Epithelial cell of prostate (primary cell): ENCODE measurements at regions not wholly inside any gene's neighbourhood (a gene's known extent, or its start where the extent isn't known, plus 50 kb on each side); places are given as distances from the start of the nearest gene placed in this dataset.

Experiments used
- DNase-seq: peaks from one replicate; pipeline ENCODE4 v3.0.0-alpha.2; 2011; ENCODE audit warnings: low read depth, low spot score
- H3K27ac ChIP-seq: fragments of 450-650 bp; 2 replicates; pipeline ENCODE4 v1.5.1; 2017; ENCODE audit warnings: mild to moderate bottlenecking

GRCh38 chr4:41381384-41381783 lies 124.7 kb downstream of the UCHL1 start:
- no peak for DNase-seq
- H3K27ac ChIP-seq: no peak overlapping the region

- no peak for DNase-seq
Measured at GRCh38 chr4:41384992-41385391, 128.3 kb downstream of the UCHL1 start.

GRCh38 chr4:41385481-41385880 lies 128.8 kb downstream of the UCHL1 start:
- DNase-seq: no peak
- no peak overlapping the region for H3K27ac ChIP-seq

More at GRCh38 chr4:41384992-41385391, 128.3 kb downstream of the UCHL1 start:
- H3K27ac ChIP-seq: no peak overlapping the region

GRCh38 chr4:41388080-41388479 lies 131.4 kb downstream of the UCHL1 start:
- no peak for DNase-seq
- H3K27ac ChIP-seq: no peak overlapping the region

- H3K27ac ChIP-seq: no peak overlapping the region
- no peak for DNase-seq
Measured at GRCh38 chr4:41389356-41389755, 132.6 kb downstream of the UCHL1 start.

- H3K27ac ChIP-seq: no peak overlapping the region
- no peak for DNase-seq
Measured at GRCh38 chr4:41390661-41391060, 133.9 kb downstream of the UCHL1 start.

GRCh38 chr4:41391271-41391670 lies 134.5 kb downstream of the UCHL1 start:
- H3K27ac ChIP-seq: no peak overlapping the region
- DNase-seq: no peak

- H3K27ac ChIP-seq: no peak overlapping the region
- no peak for DNase-seq
Measured at GRCh38 chr4:41394481-41394894, 137.8 kb downstream of the UCHL1 start.

- no peak overlapping the region for H3K27ac ChIP-seq
Measured at GRCh38 chr4:41396214-41396613, 139.5 kb downstream of the UCHL1 start.

GRCh38 chr4:41396869-41397268 lies 140.1 kb downstream of the UCHL1 start:
- DNase-seq: no peak
- no peak overlapping the region for H3K27ac ChIP-seq

More at GRCh38 chr4:41396214-41396613, 139.5 kb downstream of the UCHL1 start:
- no peak for DNase-seq

GRCh38 chr4:41399231-41399630 lies 138.7 kb upstream of the LIMCH1 start:
- H3K27ac ChIP-seq: no peak overlapping the region
- DNase-seq: no peak

GRCh38 chr4:41400296-41400695 lies 137.7 kb upstream of the LIMCH1 start:
- DNase-seq: no peak
- no peak overlapping the region for H3K27ac ChIP-seq

- H3K27ac ChIP-seq: no peak overlapping the region
- DNase-seq: no peak
Measured at GRCh38 chr4:41405464-41406112, 132.4 kb upstream of the LIMCH1 start.

- DNase-seq: no peak
- H3K27ac ChIP-seq: no peak overlapping the region
Measured at GRCh38 chr4:41406113-41406516, 131.8 kb upstream of the LIMCH1 start.

GRCh38 chr4:41408150-41408549 lies 129.8 kb upstream of the LIMCH1 start:
- no peak for DNase-seq

GRCh38 chr4:41408859-41409593 lies 128.9 kb upstream of the LIMCH1 start:
- no peak for DNase-seq
- H3K27ac ChIP-seq: no peak overlapping the region

More at GRCh38 chr4:41408150-41408549, 129.8 kb upstream of the LIMCH1 start:
- H3K27ac ChIP-seq: no peak overlapping the region

- no peak overlapping the region for H3K27ac ChIP-seq
- no peak for DNase-seq
Measured at GRCh38 chr4:41409594-41409895, 128.4 kb upstream of the LIMCH1 start.

GRCh38 chr4:41410049-41410448 lies 127.9 kb upstream of the LIMCH1 start:
- H3K27ac ChIP-seq: no peak overlapping the region
- DNase-seq: peak; percentile 33

- no peak for DNase-seq
- no peak overlapping the region for H3K27ac ChIP-seq
Measured at GRCh38 chr4:41413670-41414411, 124.1 kb upstream of the LIMCH1 start.

- H3K27ac ChIP-seq: no peak overlapping the region
- DNase-seq: no peak
Measured at GRCh38 chr4:41414412-41414779, 123.6 kb upstream of the LIMCH1 start.

- no peak for DNase-seq
- H3K27ac ChIP-seq: no peak overlapping the region
Measured at GRCh38 chr4:41418444-41418843, 119.5 kb upstream of the LIMCH1 start.
